Karpas-422 (cell line): ENCODE measurements at regions not wholly inside any gene's neighbourhood (a gene's known extent, or its start where the extent isn't known, plus 50 kb on each side); places are given as distances from the start of the nearest gene placed in this dataset.
A peak's percentile ranks its signal among the peaks of the same experiment; 100 is the strongest.

Experiments
- DNase-seq: peaks from one replicate; pipeline ENCODE4 v3.0.0-alpha.2; 2015
- H2AFZ ChIP-seq: fragments of 200-600 bp; sonication (generic); 2 replicates; pipeline ENCODE4 v1.6.1; 2014; ENCODE audit warnings: antibody characterized with exemption, low read length, mixed read lengths
- H3K27ac ChIP-seq: fragments of 200-600 bp; sonication (generic); 2 replicates; pipeline ENCODE4 v1.5.1; 2014; ENCODE audit warnings: mild to moderate bottlenecking, low read length, moderate library complexity
- H3K27me3 ChIP-seq: fragments of 200-600 bp; sonication (generic); 2 replicates; pipeline ENCODE4 v1.6.1; 2014; ENCODE audit warnings: low read length, mixed read lengths
- H3K36me3 ChIP-seq: fragments of 200-600 bp; sonication (generic); 2 replicates; pipeline ENCODE4 v1.6.1; 2014; ENCODE audit warnings: low read length, mixed read lengths; ENCODE audit not compliant: insufficient read depth
- H3K4me1 ChIP-seq: fragments of 200-600 bp; sonication (generic); 2 replicates; pipeline ENCODE4 v1.6.1; 2014; ENCODE audit warnings: mild to moderate bottlenecking, low read length, mixed read lengths
- H3K4me2 ChIP-seq: fragments of 200-600 bp; sonication (generic); 2 replicates; pipeline ENCODE4 v1.6.1; 2014; ENCODE audit warnings: low read length, low read depth, mild to moderate bottlenecking; ENCODE audit not compliant: poor library complexity, severe bottlenecking
- H3K4me3 ChIP-seq: fragments of 200-600 bp; sonication (generic); 2 replicates; pipeline ENCODE4 v1.5.1; 2014; ENCODE audit warnings: mild to moderate bottlenecking, antibody characterized with exemption, low read length, mixed read lengths
- H3K79me2 ChIP-seq: fragments of 200-600 bp; sonication (generic); 2 replicates; pipeline ENCODE4 v1.6.1; 2014; ENCODE audit warnings: mild to moderate bottlenecking, low read length, mixed read lengths
- H3K9ac ChIP-seq: fragments of 200-600 bp; sonication (generic); 2 replicates; pipeline ENCODE4 v1.6.0; 2014; ENCODE audit warnings: low read length
- H3K9me2 ChIP-seq: fragments of 200-600 bp; sonication (generic), shearing (Covaris generic); replicated peaks from 2 replicates; pipeline ENCODE4 v1.6.0; 2014; ENCODE audit warnings: mild to moderate bottlenecking, low read length, moderate library complexity; ENCODE audit not compliant: insufficient read depth
- H3K9me3 ChIP-seq: fragments of 300-700, 200-600 bp; sonication (generic); 2 replicates; pipeline ENCODE4 v1.6.1; 2014; ENCODE audit warnings: low read length, mixed read lengths
- H4K20me1 ChIP-seq: fragments of 200-600 bp; sonication (generic); 2 replicates; pipeline ENCODE4 v1.6.1; 2014; ENCODE audit warnings: mild to moderate bottlenecking, antibody characterized with exemption, low read length, low read depth; ENCODE audit not compliant: insufficient read depth

- Histone ChIP-seq H3K4me2 (no peak overlapping the region), H3K9ac (no peak overlapping the region)
- DNase-seq = no peak
These were observed 407.5 kb upstream of the ZEB2 start for GRCh38 chr2:144927429-144927828.

GRCh38 chr2:144925886-144926285, 406.0 kb upstream of the ZEB2 start:
- H3K27me3 ChIP-seq = no peaks in the 10 kb centered on the region
- H3K4me2 ChIP-seq = no peak overlapping the region
- no peak overlapping the region for H3K27ac ChIP-seq
- H2AFZ ChIP-seq = no peak overlapping the region
- no peaks in the 10 kb centered on the region for H3K36me3 ChIP-seq
- no peaks in the 10 kb centered on the region for H3K79me2 ChIP-seq
- H3K9ac ChIP-seq = no peak overlapping the region
- no peak overlapping the region for H3K4me3 ChIP-seq
- H4K20me1 ChIP-seq = no peaks in the 10 kb centered on the region
- H3K9me2 ChIP-seq = no peaks in the 10 kb centered on the region
- H3K9me3 ChIP-seq = no peaks in the 10 kb centered on the region
- H3K4me1 ChIP-seq = 0 out of 2 replicates have a peak, but pooled peaks cover 4% of the 10 kb centered on the region
- no peak for DNase-seq

More at GRCh38 chr2:144927429-144927828, 407.5 kb upstream of the ZEB2 start:
- no peaks in the 10 kb centered on the region for H3K9me2 ChIP-seq
- H3K4me3 ChIP-seq = no peak overlapping the region
- H3K36me3 ChIP-seq = no peaks in the 10 kb centered on the region
- no peaks in the 10 kb centered on the region for H3K9me3 ChIP-seq
- no peaks in the 10 kb centered on the region for H3K79me2 ChIP-seq
- 0 out of 2 replicates have a peak, but pooled peaks cover 4% of the 10 kb centered on the region for H3K4me1 ChIP-seq
- no peaks in the 10 kb centered on the region for H3K27me3 ChIP-seq
- no peak overlapping the region for H3K27ac ChIP-seq
- H4K20me1 ChIP-seq = no peaks in the 10 kb centered on the region
- no peak overlapping the region for H2AFZ ChIP-seq

- Histone ChIP-seq H3K27me3 (no peaks in the 10 kb centered on the region), H2AFZ (no peak overlapping the region), H3K4me2 (no peak overlapping the region), H3K9me2 (no peaks in the 10 kb centered on the region), H3K9me3 (no peaks in the 10 kb centered on the region), H3K4me1 (0 out of 2 replicates have a peak, but pooled peaks cover 4% of the 10 kb centered on the region), H4K20me1 (no peaks in the 10 kb centered on the region), H3K27ac (no peak overlapping the region), H3K79me2 (no peaks in the 10 kb centered on the region), H3K36me3 (no peaks in the 10 kb centered on the region), H3K9ac (no peak overlapping the region), H3K4me3 (no peak overlapping the region)
- DNase-seq = no peak
These were observed 404.9 kb upstream of the ZEB2 start for GRCh38 chr2:144924827-144925226.

- Histone ChIP-seq H3K27ac (no peak overlapping the region), H3K9me3 (no peaks in the 10 kb centered on the region), H3K9ac (no peak overlapping the region), H3K4me2 (no peak overlapping the region), H3K36me3 (no peaks in the 10 kb centered on the region), H2AFZ (peak overlapping the region; percentile 92), H3K9me2 (no peaks in the 10 kb centered on the region), H3K4me3 (no peak overlapping the region), H3K27me3 (no peaks in the 10 kb centered on the region), H4K20me1 (no peaks in the 10 kb centered on the region), H3K79me2 (no peaks in the 10 kb centered on the region), H3K4me1 (0 out of 2 replicates have a peak, but pooled peaks cover 4% of the 10 kb centered on the region)
- DNase-seq = no peak
These were observed 402.6 kb upstream of the ZEB2 start for GRCh38 chr2:144922519-144922918.

GRCh38 chr2:144920755-144921530, 401.0 kb upstream of the ZEB2 start:
- no peaks in the 10 kb centered on the region for H3K36me3 ChIP-seq
- no peak overlapping the region for H3K9ac ChIP-seq
- H3K27ac ChIP-seq = no peak overlapping the region
- H3K9me3 ChIP-seq = no peaks in the 10 kb centered on the region
- 0 out of 2 replicates have a peak, but pooled peaks cover 4% of the 10 kb centered on the region for H3K4me1 ChIP-seq
- H4K20me1 ChIP-seq = no peaks in the 10 kb centered on the region
- H3K4me2 ChIP-seq = no peak overlapping the region
- no peak overlapping the region for H3K4me3 ChIP-seq
- DNase-seq = no peak
- no peaks in the 10 kb centered on the region for H3K9me2 ChIP-seq
- H3K79me2 ChIP-seq = no peaks in the 10 kb centered on the region
- no peak overlapping the region for H2AFZ ChIP-seq
- H3K27me3 ChIP-seq = no peaks in the 10 kb centered on the region

- H4K20me1 ChIP-seq = no peaks in the 10 kb centered on the region
- no peaks in the 10 kb centered on the region for H3K36me3 ChIP-seq
- H3K4me1 ChIP-seq = no peaks in the 10 kb centered on the region
- H3K79me2 ChIP-seq = no peaks in the 10 kb centered on the region
- no peaks in the 10 kb centered on the region for H3K9me2 ChIP-seq
- no peaks in the 10 kb centered on the region for H3K9me3 ChIP-seq
- no peak overlapping the region for H3K4me3 ChIP-seq
- H3K27me3 ChIP-seq = no peaks in the 10 kb centered on the region
- H3K9ac ChIP-seq = no peak overlapping the region
- no peak overlapping the region for H3K4me2 ChIP-seq
- DNase-seq = no peak
- no peak overlapping the region for H2AFZ ChIP-seq
- no peak overlapping the region for H3K27ac ChIP-seq
These were observed 394.9 kb upstream of the ZEB2 start for GRCh38 chr2:144914622-144915318.

- H3K9ac ChIP-seq = no peak overlapping the region
- H3K4me2 ChIP-seq = no peak overlapping the region
- DNase-seq = no peak
- no peaks in the 10 kb centered on the region for H3K79me2 ChIP-seq
- H3K27ac ChIP-seq = no peak overlapping the region
- H3K36me3 ChIP-seq = no peaks in the 10 kb centered on the region
- H3K4me1 ChIP-seq = no peaks in the 10 kb centered on the region
- no peaks in the 10 kb centered on the region for H3K9me3 ChIP-seq
- no peak overlapping the region for H3K4me3 ChIP-seq
- H3K27me3 ChIP-seq = no peaks in the 10 kb centered on the region
- H4K20me1 ChIP-seq = no peaks in the 10 kb centered on the region
- no peak overlapping the region for H2AFZ ChIP-seq
- H3K9me2 ChIP-seq = no peaks in the 10 kb centered on the region
These were observed 394.2 kb upstream of the ZEB2 start for GRCh38 chr2:144914113-144914512.

GRCh38 chr2:144912206-144912605, 392.3 kb upstream of the ZEB2 start:
- no peaks in the 10 kb centered on the region for H3K79me2 ChIP-seq
- H3K27ac ChIP-seq = no peak overlapping the region
- H2AFZ ChIP-seq = no peak overlapping the region
- H3K4me2 ChIP-seq = no peak overlapping the region
- H3K9me3 ChIP-seq = no peaks in the 10 kb centered on the region
- H3K36me3 ChIP-seq = no peaks in the 10 kb centered on the region
- DNase-seq = no peak
- H4K20me1 ChIP-seq = no peaks in the 10 kb centered on the region
- no peaks in the 10 kb centered on the region for H3K27me3 ChIP-seq
- H3K4me3 ChIP-seq = no peak overlapping the region
- H3K9me2 ChIP-seq = no peaks in the 10 kb centered on the region
- no peak overlapping the region for H3K9ac ChIP-seq
- H3K4me1 ChIP-seq = no peaks in the 10 kb centered on the region
